NB4 (cell line): ENCODE measurements at regions not wholly inside any gene's neighbourhood (a gene's known extent, or its start where the extent isn't known, plus 50 kb on each side); places are given as distances from the start of the nearest gene placed in this dataset.
A peak's percentile ranks its signal among the peaks of the same experiment; 100 is the strongest.

Experiments
- DNase-seq: peaks from one replicate; pipeline ENCODE4 v3.0.0; 2010; ENCODE audit warnings: low read depth
- H3K4me3 ChIP-seq: one replicate; pipeline ENCODE4 v1.5.1; 2011; ENCODE audit warnings: mild to moderate bottlenecking, low read depth, low read length, moderate library complexity
- MAX ChIP-seq: IDR thresholded peaks from 2 replicates; pipeline ENCODE4 v1.6.1; 2011; ENCODE audit warnings: low read depth, low read length
- MYC ChIP-seq: IDR thresholded peaks from 2 replicates; pipeline ENCODE4 v1.6.1; 2011; ENCODE audit warnings: low read depth, low read length
- POLR2A ChIP-seq: IDR thresholded peaks from 2 replicates; pipeline ENCODE4 v1.6.1; 2011; ENCODE audit warnings: mild to moderate bottlenecking; ENCODE audit not compliant: insufficient read length; ENCODE audit errors: extremely low read depth
- TF ChIP-seq, protein P1 (sequence below): IDR thresholded peaks from one replicate; pipeline ENCODE4 v1.5.1; 2012; ENCODE audit warnings: low read depth, low read length

DNA sequence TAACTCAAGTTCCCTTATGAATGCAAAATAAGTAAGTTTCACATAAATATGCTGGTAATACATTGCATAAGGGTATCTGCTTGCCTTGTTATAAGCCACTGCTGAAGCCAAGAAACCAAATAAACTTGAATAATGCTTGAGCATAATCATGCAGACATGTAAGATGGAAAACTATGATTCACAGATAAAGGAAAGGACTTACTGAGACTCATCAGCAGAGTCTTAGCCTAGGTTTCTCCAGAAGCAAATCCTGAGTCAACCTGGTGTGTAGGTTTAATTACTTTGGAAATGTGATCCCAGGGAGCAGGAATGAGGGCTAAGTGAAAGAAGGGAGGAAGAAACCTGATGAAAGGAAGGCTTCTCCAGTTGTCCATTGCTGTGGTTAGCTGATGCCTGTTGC lies 107.7 kb upstream of the BTG1 start:
- DNase-seq = no peak
- no peak overlapping the region for H3K4me3 ChIP-seq
- no peak for TF ChIP-seq MYC

DNA sequence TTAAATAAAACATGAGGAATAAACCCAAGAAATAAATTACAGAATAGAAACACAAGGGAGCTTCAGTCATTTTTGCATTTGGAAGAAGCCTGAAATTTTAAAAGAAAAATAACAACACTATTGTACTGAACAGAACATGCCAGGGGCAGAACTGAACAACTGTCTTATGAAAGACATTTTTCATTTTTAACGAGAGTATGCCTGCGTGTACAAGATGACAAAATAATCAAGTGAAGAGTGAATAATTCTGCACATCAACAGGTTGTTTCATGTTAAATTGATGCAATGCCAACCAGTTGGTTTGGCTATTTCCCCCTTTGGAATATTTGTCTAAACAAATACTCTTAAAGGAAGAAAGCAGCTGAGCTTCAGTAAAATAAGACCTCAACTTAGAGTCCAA lies 103.3 kb upstream of the BTG1 start:
- H3K4me3 ChIP-seq = no peak overlapping the region
- TF ChIP-seq MAX (no peak), POLR2A (no peak), MYC (no peak)
- TF ChIP-seq, protein P1, sequence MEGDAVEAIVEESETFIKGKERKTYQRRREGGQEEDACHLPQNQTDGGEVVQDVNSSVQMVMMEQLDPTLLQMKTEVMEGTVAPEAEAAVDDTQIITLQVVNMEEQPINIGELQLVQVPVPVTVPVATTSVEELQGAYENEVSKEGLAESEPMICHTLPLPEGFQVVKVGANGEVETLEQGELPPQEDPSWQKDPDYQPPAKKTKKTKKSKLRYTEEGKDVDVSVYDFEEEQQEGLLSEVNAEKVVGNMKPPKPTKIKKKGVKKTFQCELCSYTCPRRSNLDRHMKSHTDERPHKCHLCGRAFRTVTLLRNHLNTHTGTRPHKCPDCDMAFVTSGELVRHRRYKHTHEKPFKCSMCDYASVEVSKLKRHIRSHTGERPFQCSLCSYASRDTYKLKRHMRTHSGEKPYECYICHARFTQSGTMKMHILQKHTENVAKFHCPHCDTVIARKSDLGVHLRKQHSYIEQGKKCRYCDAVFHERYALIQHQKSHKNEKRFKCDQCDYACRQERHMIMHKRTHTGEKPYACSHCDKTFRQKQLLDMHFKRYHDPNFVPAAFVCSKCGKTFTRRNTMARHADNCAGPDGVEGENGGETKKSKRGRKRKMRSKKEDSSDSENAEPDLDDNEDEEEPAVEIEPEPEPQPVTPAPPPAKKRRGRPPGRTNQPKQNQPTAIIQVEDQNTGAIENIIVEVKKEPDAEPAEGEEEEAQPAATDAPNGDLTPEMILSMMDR = no peak
- no peak for DNase-seq

- DNase-seq = no peak
- TF ChIP-seq MYC = no peak
- no peak for TF ChIP-seq MAX
- TF ChIP-seq POLR2A = no peak
- TF ChIP-seq, protein P1 = no peak
- no peak overlapping the region for H3K4me3 ChIP-seq
Observed at GRCh38 chr12:92244036-92244435, 98.4 kb upstream of the BTG1 start.

DNA sequence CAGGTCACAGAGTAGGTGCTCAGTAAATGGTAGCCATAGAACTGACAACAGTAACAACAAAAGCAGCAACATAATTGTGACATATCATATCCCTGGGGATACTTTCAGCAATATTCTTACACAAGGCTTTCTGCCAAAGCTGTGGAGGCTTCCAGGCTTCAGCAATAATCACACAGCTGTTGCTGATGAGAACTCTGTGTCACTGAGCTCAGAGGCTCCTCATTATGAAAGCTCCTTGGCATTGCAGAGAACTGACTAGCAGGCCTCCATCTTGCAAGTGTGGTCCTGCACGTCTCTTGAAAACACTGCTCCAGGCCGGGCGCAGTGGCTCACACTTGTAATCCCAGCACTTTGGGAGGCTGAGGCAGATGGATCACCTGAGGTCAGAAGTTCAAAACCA lies 97.3 kb upstream of the BTG1 start:
- DNase-seq = peak; percentile 40
- no peak overlapping the region for H3K4me3 ChIP-seq
- TF ChIP-seq MYC (no peak), MAX (no peak), POLR2A (no peak)
- TF ChIP-seq, protein P1 = no peak

- H3K4me3 ChIP-seq = no peak overlapping the region
- no peak for DNase-seq
- TF ChIP-seq MYC (no peak), MAX (no peak), POLR2A (no peak)
- TF ChIP-seq, protein P1 = no peak
Observed at GRCh38 chr12:92237762-92238523, 92.3 kb upstream of the BTG1 start.

GRCh38 chr12:92237262-92237661 lies 91.6 kb upstream of the BTG1 start:
- TF ChIP-seq MYC (no peak), POLR2A (no peak), MAX (no peak)
- TF ChIP-seq, protein P1 = no peak
- no peak for DNase-seq

More at GRCh38 chr12:92237262-92237661, 91.6 kb upstream of the BTG1 start:
- H3K4me3 ChIP-seq = no peak overlapping the region
